GM18870 (cell line): ENCODE measurements at regions not wholly inside any gene's neighbourhood (a gene's known extent, or its start where the extent isn't known, plus 50 kb on each side); places are given as distances from the start of the nearest gene placed in this dataset.

ENCODE experiments used
- ATAC-seq: cut with Tn5 transposase; IDR thresholded peaks from one replicate; pipeline ENCODE4 v1.9.1; 2021; ENCODE audit warnings: moderate library complexity; ENCODE audit not compliant: unreplicated experiment

DNA sequence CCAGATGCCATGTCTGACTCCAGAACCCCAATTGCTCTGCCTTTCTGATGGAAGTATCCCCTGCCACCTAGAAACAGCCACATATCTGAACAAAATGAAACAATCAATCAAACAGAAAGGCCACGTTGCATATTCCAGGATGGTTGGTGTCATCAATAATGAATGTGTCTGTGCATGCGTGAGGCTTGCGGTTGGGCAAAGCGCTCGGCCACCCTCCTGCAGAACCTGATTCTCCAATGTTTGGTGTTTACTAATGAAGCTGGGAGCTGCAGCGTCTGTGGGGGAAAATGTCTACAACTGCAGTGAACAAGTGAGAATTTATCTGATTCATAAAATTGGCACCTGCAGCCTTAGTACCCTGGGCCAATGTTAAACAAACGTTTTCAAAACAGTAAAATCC lies 121.2 kb upstream of the ADARB2 start:
- ATAC-seq: no peak

DNA sequence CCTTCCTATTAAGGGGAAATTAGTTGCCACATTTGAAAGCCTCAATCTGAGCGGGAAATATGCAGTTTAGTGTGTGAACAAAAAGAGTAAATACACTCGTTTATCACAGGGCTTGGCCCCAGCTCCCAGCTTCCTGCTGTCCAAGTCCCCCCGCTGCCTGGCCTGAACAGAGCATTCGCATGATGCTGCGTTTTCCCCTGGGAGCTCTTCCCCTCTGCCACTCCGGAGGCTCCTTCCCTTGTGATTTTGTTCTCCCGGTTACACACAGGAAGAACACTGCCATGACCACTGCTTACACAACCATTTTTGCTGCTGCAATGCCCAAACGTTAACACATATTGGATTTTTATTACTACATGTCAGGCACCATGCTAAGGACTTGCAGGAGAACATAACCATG lies 120.7 kb upstream of the ADARB2 start:
- ATAC-seq: no peak

DNA sequence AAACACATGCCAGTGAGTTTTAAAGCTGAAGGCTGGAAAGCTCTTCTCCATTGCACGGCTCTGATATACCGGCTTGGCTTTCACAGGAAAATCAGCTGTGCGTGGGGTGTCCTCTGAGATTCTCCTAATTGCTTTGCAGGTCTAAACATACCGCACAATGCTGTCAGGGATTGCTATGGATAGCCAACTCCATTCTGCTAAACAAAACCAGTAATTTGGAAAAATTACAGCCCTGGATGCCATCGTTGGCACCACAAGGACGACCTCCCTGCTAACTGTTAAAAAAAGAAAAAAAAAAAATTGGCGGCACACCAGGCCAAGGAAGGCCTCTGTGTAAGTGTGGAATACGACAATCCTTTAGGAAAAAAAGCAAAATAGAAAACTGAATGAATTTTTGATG lies 118.6 kb upstream of the ADARB2 start:
- no peak for ATAC-seq

DNA sequence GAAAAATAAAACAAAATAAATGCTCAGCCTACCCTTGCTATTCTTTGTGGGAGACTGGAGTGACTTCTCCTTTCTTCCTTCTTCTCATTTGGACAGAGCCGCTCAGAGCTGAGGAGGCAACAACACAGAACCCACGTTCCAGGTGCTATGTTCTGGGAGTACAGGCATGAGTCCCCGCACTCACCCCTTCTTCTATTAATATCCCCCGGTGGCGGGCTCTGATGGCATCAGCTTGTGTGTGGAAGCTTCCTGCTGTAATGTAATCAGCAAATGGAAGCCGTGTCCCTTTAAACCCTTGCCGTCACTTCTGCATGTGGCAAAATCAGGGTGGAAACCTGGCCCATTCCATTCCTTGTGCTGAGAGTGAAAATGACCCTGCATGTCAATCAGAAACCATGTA lies 116.9 kb upstream of the ADARB2 start:
- ATAC-seq: no peak

DNA sequence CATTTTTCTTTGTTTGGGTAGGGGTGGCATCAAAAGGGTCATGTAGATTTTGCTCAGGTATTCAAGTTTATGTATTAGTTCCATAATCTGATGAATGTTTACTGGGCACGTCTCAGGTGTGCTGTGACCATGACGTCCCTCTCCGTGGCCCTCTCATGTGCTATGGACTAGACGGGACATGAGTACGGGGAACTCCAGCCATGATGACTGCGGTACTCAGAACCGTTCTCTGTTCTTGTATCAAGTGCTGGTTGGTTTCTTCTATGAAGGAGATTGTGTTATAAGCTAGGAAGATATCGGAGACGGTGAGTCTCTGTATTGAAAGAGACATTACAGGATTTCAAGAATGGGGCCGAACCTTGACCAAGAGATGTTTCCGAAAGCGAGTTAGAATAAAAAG lies 116.5 kb upstream of the ADARB2 start:
- no peak for ATAC-seq

DNA sequence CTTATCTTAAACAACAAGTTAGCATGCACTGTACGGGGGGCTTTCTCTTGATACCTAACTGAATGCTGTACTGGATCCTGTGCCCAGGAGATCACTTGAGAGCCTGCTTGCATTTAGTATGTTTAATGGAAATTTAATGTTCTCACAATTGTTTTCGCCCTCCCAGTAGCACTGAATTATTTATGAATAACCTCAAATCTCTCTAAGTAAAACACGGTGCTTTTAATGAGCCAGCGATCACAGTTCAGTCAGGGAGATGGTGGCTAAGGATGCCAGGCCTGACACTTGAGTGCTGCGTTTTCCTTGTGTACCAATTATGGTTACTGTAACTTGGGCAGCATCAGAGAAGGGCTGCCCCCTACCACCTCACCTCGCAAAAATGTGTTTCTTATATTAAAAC lies 115.5 kb upstream of the ADARB2 start:
- ATAC-seq: no peak

DNA sequence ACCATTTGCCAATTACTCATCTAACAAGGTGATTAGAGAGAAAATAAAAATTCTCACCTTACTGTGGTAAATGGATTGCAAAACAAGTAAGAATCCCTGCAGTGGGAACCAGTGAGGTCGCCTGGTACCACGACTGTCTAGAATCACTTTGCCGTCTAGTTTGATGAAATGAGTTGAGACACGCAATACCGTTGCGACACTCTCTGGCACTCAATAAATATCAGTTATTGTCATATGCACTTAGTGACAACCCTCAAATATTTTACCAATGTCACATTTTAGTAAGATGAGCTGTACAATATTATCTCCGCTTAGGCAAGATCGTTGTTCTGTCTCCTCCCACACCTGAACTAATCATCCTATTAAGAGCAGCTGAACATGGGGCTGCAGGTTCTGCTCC lies 114.4 kb upstream of the ADARB2 start:
- ATAC-seq: no peak

DNA sequence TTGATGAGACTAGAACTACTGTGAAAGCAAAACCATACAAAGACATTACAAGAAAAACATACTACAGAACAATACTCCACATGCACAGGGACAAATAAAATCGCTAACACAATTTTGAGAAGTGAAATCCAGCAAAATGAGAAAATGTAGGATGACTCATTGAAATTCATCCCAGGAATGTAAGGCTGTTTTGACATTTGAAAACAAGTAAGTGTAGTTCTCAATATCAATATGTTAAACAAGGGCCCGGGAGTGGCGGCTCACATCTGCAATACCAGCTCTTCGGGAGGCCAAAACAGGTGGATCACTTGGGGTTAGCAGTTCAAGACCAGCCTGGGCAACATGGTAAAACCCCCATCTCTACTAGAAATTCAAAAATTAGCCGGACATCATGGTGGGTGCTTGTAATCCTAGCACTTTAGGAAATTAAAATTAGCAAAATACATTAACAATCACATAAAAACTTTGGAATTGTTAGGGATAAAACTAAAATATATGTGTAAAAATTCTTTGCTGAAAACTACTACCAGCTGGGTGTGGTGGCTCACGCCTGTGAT lies 113.7 kb upstream of the ADARB2 start:
- no peak for ATAC-seq

DNA sequence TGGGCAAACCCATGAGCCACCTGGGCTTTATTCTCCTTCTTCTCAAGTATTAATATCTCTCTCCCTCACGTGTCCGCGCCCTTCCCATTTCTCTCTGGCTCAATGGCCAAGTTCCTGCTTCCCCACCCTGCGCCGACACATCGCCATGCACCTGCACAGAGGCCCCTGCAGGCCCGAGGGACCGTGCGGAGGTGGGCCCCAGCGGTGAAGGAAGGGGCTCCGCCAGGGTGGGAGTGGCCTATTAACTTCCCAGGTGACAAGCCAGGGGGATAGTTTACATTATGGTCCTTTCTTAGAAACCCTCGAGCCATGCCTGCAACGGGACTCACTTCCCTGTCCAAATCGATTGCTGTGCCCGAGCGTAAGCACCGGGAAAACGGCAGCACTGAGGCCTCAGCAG lies 110.0 kb upstream of the ADARB2 start:
- ATAC-seq: no peak

DNA sequence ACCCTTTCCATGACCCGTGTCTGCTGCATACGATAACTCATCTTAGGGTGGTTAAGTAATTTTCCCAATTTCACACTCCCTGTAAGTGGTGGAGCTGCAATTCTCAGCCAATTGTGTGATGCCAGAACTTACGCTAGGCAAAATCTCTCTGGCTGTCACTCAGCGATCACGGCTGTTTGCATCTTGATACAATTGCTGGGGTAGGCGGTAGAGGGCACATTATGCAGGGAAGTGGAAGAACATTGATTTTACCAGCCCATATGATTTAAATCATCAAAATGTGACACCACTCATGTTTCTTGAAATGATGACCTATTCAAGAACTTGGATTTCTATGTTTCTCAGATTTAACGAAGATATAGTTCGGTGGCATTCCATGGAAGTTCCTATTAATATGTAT lies 108.7 kb upstream of the ADARB2 start:
- ATAC-seq: no peak

DNA sequence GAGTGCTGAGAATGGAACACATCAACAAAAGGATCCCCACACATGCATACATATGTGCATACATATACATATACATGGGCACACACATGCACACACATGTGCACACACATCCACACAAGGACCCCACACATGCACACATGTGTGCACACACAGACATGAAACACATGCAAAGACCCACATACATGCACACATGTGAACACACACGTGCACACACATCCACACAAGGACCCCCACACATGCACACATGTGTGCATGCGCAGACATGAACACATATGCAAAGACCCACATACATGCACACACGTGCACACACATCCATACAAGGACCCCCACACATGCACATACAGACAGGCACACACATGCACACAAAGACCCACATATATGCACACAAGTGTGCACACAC lies 104.4 kb upstream of the ADARB2 start:
- ATAC-seq: no peak

DNA sequence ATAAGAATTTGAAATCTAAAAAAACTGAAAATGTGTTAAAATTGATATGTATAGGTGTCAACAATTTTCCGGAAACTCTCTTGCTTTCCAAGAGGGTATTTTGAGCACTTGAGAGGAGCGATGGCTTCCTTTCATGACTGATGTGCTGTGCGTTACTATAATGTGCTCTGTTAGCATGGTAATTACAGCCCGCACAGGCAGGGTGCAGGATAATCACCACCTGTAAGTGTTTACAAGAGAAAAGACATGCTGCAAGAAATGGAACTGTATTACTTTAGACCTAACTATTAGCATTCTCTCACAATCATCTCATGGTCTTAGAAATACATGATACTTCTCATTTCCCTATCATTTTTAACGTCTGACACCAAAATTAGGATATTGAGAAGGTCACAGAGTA lies 92.4 kb upstream of the ADARB2 start:
- ATAC-seq: no peak

DNA sequence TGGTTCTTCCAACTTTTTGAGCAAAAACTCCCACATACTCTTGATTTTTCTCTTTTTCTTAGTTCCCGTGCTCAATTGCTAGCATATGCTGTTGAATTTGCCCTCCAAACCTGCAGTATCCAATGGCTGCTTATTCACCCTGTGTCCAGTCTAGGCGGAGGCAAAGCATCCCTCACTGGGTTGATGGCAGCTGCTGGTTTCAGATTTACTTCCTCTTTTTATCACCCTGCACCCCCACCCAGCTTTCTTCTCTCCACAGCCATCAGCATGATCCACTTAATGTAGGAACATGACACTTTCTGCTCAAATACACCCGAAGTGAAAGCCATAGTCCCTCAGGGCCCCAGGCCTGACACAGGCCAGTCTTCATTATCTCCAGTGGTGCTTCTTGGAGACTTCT lies 87.6 kb upstream of the ADARB2 start:
- ATAC-seq: no peak

DNA sequence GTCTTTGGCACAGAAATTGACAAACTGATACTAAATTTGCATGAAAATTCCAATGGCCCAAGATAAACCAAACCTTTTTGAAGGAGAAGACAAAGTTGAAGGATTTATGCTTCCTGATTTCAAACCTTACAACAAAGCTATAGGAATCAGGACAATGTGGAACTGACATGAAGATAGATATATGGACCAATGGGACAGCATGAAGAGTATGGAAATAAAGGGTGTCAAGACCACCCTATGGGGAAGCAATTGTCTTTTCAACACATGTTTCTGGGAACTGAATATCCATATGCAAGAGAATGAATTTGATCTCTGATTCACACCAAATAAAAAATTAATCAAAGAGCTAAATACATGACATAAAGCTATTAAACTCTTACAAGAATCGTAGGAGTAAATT lies 77.2 kb upstream of the ADARB2 start:
- no peak for ATAC-seq

DNA sequence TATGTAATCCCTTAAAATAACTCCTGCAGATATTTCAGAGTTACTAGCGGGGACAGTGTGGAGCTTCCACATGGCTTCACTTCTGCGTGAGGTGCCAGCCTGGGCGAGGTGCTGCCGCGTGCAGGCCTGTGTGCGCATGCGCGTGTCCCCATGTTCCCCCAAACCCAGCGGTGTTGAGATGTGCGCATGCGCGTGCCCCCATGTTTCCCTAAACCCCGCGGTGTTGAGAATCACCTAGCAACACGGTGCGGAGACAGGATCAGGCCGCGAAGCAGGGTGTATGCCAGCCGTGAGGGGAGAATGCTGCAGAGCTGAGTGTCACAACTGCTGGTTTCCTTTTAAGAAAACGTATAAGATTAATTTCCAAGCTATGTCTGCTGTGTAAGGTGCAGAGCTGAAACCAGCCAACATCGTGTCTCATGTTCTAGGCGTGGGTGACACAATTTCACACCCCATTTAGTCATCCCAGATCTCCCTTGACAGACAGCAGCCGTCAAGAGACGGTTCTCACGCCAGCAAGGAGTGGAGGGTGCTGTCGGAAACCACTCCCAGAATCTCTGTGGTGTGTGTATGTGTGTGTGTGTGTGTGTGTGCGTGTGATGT lies 71.9 kb upstream of the ADARB2 start:
- ATAC-seq: no peak

DNA sequence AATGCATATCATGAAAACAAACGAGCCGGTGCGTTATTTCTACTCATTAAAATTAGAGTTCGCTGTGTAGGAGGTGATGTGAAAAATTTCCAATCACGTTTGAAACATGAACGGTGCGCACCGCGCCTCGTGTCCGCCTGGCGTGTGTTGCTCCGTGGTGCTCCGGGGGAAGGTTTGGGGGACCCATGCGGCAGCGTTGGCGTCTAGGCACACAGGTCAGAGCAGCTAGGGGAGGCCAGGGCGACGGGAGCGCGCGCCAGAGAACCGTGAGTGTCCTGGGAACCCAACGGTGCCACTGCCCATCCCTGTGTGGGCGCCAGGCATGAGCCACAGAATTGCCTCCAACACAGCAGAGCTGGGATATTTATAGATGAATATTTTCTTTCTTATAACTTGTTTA lies 70.6 kb upstream of the ADARB2 start:
- no peak for ATAC-seq

DNA sequence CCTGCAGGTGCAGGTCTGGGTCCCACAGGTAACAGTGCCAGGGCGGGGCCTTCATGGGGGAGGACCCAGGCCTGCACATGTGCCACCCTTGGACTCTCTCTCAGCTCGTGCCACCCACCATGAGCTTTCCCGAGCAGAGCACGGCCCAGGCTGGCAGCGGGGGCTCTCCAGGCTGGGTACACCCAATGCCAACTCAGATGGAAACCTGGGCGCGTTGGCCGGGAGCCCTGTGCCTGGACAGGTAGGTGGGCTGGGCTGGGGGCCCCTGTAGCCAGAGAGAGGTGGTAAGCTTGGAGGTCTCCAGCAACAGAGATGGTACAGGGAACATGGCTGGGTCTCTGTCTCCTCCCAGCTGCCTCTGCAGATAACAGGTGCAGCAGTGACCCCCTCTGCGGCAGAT lies 69.9 kb upstream of the ADARB2 start:
- no peak for ATAC-seq

DNA sequence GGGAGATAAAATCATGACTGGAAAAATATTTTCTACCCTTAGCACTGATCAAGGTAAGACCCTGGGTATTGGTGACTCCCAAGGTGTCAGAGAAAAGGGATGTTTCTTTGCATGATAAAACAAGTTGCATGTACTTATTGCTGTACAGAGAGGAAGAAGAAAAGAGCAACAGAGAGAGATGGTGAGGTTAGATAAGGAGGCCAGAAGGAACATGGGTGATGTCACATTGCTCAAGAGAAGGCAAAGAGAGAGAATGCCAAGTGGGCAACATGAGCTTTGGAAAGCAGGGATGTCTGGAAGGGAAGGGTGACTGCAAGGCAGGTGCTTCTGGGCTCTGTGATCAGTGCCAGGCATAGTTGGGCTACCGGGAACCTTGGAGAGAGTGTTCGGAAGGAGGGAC lies 65.1 kb upstream of the ADARB2 start:
- ATAC-seq: no peak

DNA sequence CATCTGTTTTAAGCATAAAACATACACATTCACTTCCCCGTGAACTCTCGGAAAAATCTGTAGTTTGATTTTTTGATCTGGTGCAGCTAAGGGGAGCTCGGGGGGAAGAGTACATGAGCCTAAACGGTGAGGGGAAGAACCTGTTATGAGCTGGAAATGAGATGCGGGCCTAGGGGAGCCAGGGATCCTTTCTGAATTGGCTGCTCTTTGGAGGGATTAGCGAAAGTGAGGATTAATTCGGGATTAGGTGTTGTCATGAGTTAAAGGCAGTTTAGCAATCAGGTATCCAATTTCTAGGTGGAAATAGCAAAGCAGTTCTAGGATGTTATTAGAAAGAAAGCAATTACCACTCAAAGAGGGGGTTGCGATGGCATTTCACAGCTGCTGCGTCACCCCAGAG lies 51.1 kb upstream of the ADARB2 start:
- ATAC-seq: no peak
